C4-2B (cell line): ENCODE measurements at regions not wholly inside any gene's neighbourhood (a gene's known extent, or its start where the extent isn't known, plus 50 kb on each side); places are given as distances from the start of the nearest gene placed in this dataset.

Source experiments
- ZFX ChIP-seq: fragments of 450-650 bp; IDR thresholded peaks from 2 replicates; pipeline ENCODE4 v1.6.1; 2017
- TF ChIP-seq, protein P1 (sequence below): fragments of 450-650 bp; conservative IDR thresholded peaks from 2 replicates; pipeline ENCODE4 v1.5.1; 2017; ENCODE audit warnings: mild to moderate bottlenecking

- TF ChIP-seq, protein P1, sequence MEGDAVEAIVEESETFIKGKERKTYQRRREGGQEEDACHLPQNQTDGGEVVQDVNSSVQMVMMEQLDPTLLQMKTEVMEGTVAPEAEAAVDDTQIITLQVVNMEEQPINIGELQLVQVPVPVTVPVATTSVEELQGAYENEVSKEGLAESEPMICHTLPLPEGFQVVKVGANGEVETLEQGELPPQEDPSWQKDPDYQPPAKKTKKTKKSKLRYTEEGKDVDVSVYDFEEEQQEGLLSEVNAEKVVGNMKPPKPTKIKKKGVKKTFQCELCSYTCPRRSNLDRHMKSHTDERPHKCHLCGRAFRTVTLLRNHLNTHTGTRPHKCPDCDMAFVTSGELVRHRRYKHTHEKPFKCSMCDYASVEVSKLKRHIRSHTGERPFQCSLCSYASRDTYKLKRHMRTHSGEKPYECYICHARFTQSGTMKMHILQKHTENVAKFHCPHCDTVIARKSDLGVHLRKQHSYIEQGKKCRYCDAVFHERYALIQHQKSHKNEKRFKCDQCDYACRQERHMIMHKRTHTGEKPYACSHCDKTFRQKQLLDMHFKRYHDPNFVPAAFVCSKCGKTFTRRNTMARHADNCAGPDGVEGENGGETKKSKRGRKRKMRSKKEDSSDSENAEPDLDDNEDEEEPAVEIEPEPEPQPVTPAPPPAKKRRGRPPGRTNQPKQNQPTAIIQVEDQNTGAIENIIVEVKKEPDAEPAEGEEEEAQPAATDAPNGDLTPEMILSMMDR = no peak
- no peak for TF ChIP-seq ZFX
Observed at GRCh38 chr4:166673911-166674310, 560.4 kb downstream of the SPOCK3 start.
